HFFc6 (cell line): ENCODE measurements at regions not wholly inside any gene's neighbourhood (a gene's known extent, or its start where the extent isn't known, plus 50 kb on each side); places are given as distances from the start of the nearest gene placed in this dataset.

Experiments
- DNase-seq: peaks from one replicate; pipeline ENCODE4 v3.0.0-alpha.2; 2018
- H3K27ac Mint-ChIP-seq: 2 replicates; pipeline ENCODE4 v1.8.0; 2020; ENCODE audit warnings: mild to moderate bottlenecking, mixed read lengths
- H3K27me3 Mint-ChIP-seq: 2 replicates; pipeline ENCODE4 v1.8.0; 2021; ENCODE audit warnings: mild to moderate bottlenecking, moderate library complexity, mixed read lengths; ENCODE audit not compliant: insufficient read depth
- H3K36me3 Mint-ChIP-seq: 2 replicates; pipeline ENCODE4 v1.8.0; 2021; ENCODE audit warnings: low read depth, mixed read lengths
- H3K4me1 Mint-ChIP-seq: 2 replicates; pipeline ENCODE4 v1.8.0; 2020; ENCODE audit warnings: low read depth, mixed read lengths
- H3K4me3 Mint-ChIP-seq: 2 replicates; pipeline ENCODE4 v1.8.0; 2020; ENCODE audit warnings: mild to moderate bottlenecking, moderate library complexity, mixed read lengths
- H3K9me3 Mint-ChIP-seq: 2 replicates; pipeline ENCODE4 v1.8.0; 2020; ENCODE audit warnings: mild to moderate bottlenecking, mixed read lengths
- CTCF ChIP-seq: fragments of 200-600 bp; sonication (generic); IDR thresholded peaks from 2 replicates; pipeline ENCODE4 v1.5.0; 2021; ENCODE audit warnings: antibody characterized with exemption, mild to moderate bottlenecking

GRCh38 chr9:20041697-20042081 is 252.9 kb upstream of the SLC24A2 start:
- TF ChIP-seq CTCF, result no peak
- H3K27me3 Mint-ChIP-seq, result peaks cover 15% of the 10 kb centered on the region
- peaks cover 7% of the 10 kb centered on the region for H3K4me1 Mint-ChIP-seq
- DNase-seq, result no peak
- H3K27ac Mint-ChIP-seq, result no peak overlapping the region
- H3K4me3 Mint-ChIP-seq, result no peak overlapping the region
- H3K36me3 Mint-ChIP-seq, result no peaks in the 10 kb centered on the region
- H3K9me3 Mint-ChIP-seq, result no peaks in the 10 kb centered on the region

GRCh38 chr9:20040991-20041696 is 252.3 kb upstream of the SLC24A2 start:
- Mint-ChIP-seq H3K27me3 (peaks cover 15% of the 10 kb centered on the region), H3K9me3 (no peaks in the 10 kb centered on the region), H3K36me3 (no peaks in the 10 kb centered on the region), H3K27ac (no peak overlapping the region), H3K4me3 (peak overlapping the region; percentile 40; the same call in 1 of the 2 replicates), H3K4me1 (peaks cover 7% of the 10 kb centered on the region)
- DNase-seq, result no peak
- no peak for TF ChIP-seq CTCF

- Mint-ChIP-seq H3K4me1 (no peaks in the 10 kb centered on the region), H3K4me3 (no peak overlapping the region), H3K36me3 (no peaks in the 10 kb centered on the region), H3K27me3 (peaks cover 18% of the 10 kb centered on the region), H3K27ac (no peak overlapping the region), H3K9me3 (no peaks in the 10 kb centered on the region)
- no peak for DNase-seq
- TF ChIP-seq CTCF, result no peak
Observed at GRCh38 chr9:20037699-20038098, 248.9 kb upstream of the SLC24A2 start.

GRCh38 chr9:20033511-20033910 is 244.7 kb upstream of the SLC24A2 start:
- H3K27ac Mint-ChIP-seq, result no peak overlapping the region
- no peak for DNase-seq
- peaks cover 8% of the 10 kb centered on the region for H3K27me3 Mint-ChIP-seq
- H3K4me3 Mint-ChIP-seq, result no peak overlapping the region
- TF ChIP-seq CTCF, result no peak
- no peaks in the 10 kb centered on the region for H3K9me3 Mint-ChIP-seq
- H3K4me1 Mint-ChIP-seq, result no peaks in the 10 kb centered on the region
- no peaks in the 10 kb centered on the region for H3K36me3 Mint-ChIP-seq

GRCh38 chr9:20032413-20033006 is 243.7 kb upstream of the SLC24A2 start:
- TF ChIP-seq CTCF, result no peak
- Mint-ChIP-seq H3K9me3 (no peaks in the 10 kb centered on the region), H3K27ac (no peak overlapping the region)

More at GRCh38 chr9:20032413-20033006, 243.7 kb upstream of the SLC24A2 start:
- Mint-ChIP-seq H3K4me1 (no peaks in the 10 kb centered on the region), H3K36me3 (no peaks in the 10 kb centered on the region), H3K27me3 (peaks cover 8% of the 10 kb centered on the region), H3K4me3 (no peak overlapping the region)
- no peak for DNase-seq
